ENCODE measurements at regions not wholly inside any gene's neighbourhood (a gene's known extent, or its start where the extent isn't known, plus 50 kb on each side); places are given as distances from the start of the nearest gene placed in this dataset.

- ChIA-PET POLR2A (no interaction called here), CTCF (interaction anchor here (1.1 kb wide), 1 partner anchor 10 kb away, joined by 3 read pairs; no protein-coding TSS in a partner anchor)
- Mint-ChIP-seq H3K27ac (no peak overlapping the region), H3K9me3 (ENCODE audit: insufficient read depth) (peaks cover 4% of the 10 kb centered on the region), H3K4me3 (no peak overlapping the region), H3K27me3 (peaks cover 22% of the 10 kb centered on the region), H3K4me1 (no peaks in the 10 kb centered on the region)
- Histone ChIP-seq H3K9me3 (ENCODE audit: control extremely low read depth in 1 of 3, control insufficient read depth in 2 of 3, insufficient read depth in 1 of 3, low read length in 2 of 3) (peaks cover 0 to 1% (median 0%) of the 10 kb centered on the region in 3 donors), H3K27ac (ENCODE audit: low read length in 2 of 2) (no peak overlapping the region), H4K20me1 (ENCODE audit: control insufficient read depth, insufficient read depth, low read length, poor library complexity, severe bottlenecking) (no peaks in the 10 kb centered on the region), H2AFZ (ENCODE audit: insufficient read depth, low read depth, low read length, poor library complexity, severe bottlenecking) (no peak overlapping the region), H3K36me3 (replicated peaks in 1 of 2; ENCODE audit: control extremely low read depth in 1 of 2, control insufficient read depth in 1 of 2, extremely low read depth in 1 of 2, insufficient read depth in 2 of 2, low read length in 1 of 2) (no peaks in the 10 kb centered on the region), H3K79me2 (ENCODE audit: control insufficient read depth, insufficient read depth, low read length) (no peaks in the 10 kb centered on the region), H3K27me3 (replicated peaks in 1 of 4; ENCODE audit: control extremely low read depth in 1 of 4, control insufficient read depth in 3 of 4, insufficient read depth in 4 of 4, low read length in 3 of 4) (no peaks in the 10 kb centered on the region), H3K4me3 (ENCODE audit: control extremely low read depth in 1 of 5, extremely low read depth in 1 of 5, insufficient read depth in 1 of 5, low read depth in 2 of 5, low read length in 4 of 5) (no peak overlapping the region), H3K4me2 (replicated peaks; ENCODE audit: low read depth, low read length, poor library complexity, severe bottlenecking) (no peak overlapping the region), H3K4me1 (ENCODE audit: control insufficient read depth in 2 of 2, insufficient read depth in 2 of 2, low read length in 2 of 2) (no peaks in the 10 kb centered on the region), H3K9ac (ENCODE audit: low read length) (no peak overlapping the region)
- no peak for TF ChIP-seq EZH2 (IDR thresholded peaks at IDR 0.05; ENCODE audit: borderline replicate concordance, insufficient read depth, low read depth, low read length, poor library complexity, severe bottlenecking)
- TF ChIP-seq CTCF (IDR thresholded peaks at IDR 0.05): no peak
- DNase-seq (no peak), ATAC-seq (ENCODE audit: low read depth) (no peak)
- WGBS (ENCODE audit: insufficient coverage): no CpG with 5 or more reads among the region's 1 CpG
- intact Hi-C loops (cut with micrococcal nuclease): no loop called here
These were observed 206.0 kb upstream of the DCN start for GRCh38 chr12:91388573-91388972.

DNA sequence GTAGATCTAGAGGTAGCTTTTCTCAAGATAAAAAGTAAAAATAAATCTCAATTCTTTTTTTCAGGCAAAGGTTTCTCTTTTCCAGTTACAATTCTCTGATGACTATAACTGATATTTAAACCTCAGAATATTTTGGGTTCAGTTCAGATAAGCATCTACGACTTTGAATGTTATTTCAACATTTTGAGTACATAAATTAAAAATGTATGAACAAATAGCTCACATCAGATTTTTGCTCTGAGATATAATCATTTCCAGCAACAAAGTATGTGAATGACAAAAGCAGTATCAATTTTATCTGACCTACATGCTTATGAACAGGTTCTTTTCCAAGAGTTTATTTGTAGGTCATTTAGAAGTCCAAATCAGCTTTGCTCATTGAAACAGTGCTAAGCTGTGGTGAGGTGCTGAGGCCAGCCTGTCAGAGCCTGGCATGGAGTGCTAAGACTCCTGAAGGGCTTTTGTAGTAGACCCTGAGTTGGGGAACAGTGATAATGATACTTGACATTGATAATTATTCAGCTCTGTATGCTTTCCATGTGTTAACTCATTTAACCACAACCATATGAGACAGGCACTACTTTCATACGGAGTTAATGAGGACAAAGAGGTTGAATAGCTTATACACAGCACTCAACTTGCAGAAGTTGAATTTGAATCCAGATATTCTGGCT is 205.0 kb upstream of the DCN start:
- TF ChIP-seq EZH2 (IDR thresholded peaks at IDR 0.05; ENCODE audit: borderline replicate concordance, insufficient read depth, low read depth, low read length, poor library complexity, severe bottlenecking) (no peak), CTCF (IDR thresholded peaks at IDR 0.05) (no peak)
- Histone ChIP-seq H3K4me3 (ENCODE audit: control extremely low read depth in 1 of 5, extremely low read depth in 1 of 5, insufficient read depth in 1 of 5, low read depth in 2 of 5, low read length in 4 of 5) (no peak overlapping the region), H3K9me3 (ENCODE audit: control extremely low read depth in 1 of 3, control insufficient read depth in 2 of 3, insufficient read depth in 1 of 3, low read length in 2 of 3) (peaks cover 0 to 1% (median 0%) of the 10 kb centered on the region in 3 donors), H3K79me2 (ENCODE audit: control insufficient read depth, insufficient read depth, low read length) (no peaks in the 10 kb centered on the region), H3K9ac (ENCODE audit: low read length) (no peak overlapping the region), H4K20me1 (ENCODE audit: control insufficient read depth, insufficient read depth, low read length, poor library complexity, severe bottlenecking) (no peaks in the 10 kb centered on the region), H3K4me1 (ENCODE audit: control insufficient read depth in 2 of 2, insufficient read depth in 2 of 2, low read length in 2 of 2) (no peaks in the 10 kb centered on the region), H3K27ac (ENCODE audit: low read length in 2 of 2) (no peak overlapping the region), H3K36me3 (replicated peaks in 1 of 2; ENCODE audit: control extremely low read depth in 1 of 2, control insufficient read depth in 1 of 2, extremely low read depth in 1 of 2, insufficient read depth in 2 of 2, low read length in 1 of 2) (no peaks in the 10 kb centered on the region), H3K27me3 (replicated peaks in 1 of 4; ENCODE audit: control extremely low read depth in 1 of 4, control insufficient read depth in 3 of 4, insufficient read depth in 4 of 4, low read length in 3 of 4) (no peaks in the 10 kb centered on the region), H3K4me2 (replicated peaks; ENCODE audit: low read depth, low read length, poor library complexity, severe bottlenecking) (no peak overlapping the region), H2AFZ (ENCODE audit: insufficient read depth, low read depth, low read length, poor library complexity, severe bottlenecking) (no peak overlapping the region)
- intact Hi-C loops (cut with micrococcal nuclease): no loop called here
- ATAC-seq (ENCODE audit: low read depth): no peak
- ChIA-PET POLR2A (interaction anchor here (0.7 kb wide), 1 partner anchor 1183 kb away, joined by 3 read pairs; no protein-coding TSS in a partner anchor), CTCF (interaction anchor here (0.6 to 1.3 kb wide), 3 partner anchors 11 to 161 kb away, joined by 3 to 4 read pairs (median 3); no protein-coding TSS in a partner anchor)
- peaks cover 2% of the 10 kb centered on the region for H3K9me3 Mint-ChIP-seq (ENCODE audit: insufficient read depth)
- H3K27me3 Mint-ChIP-seq: peaks cover 21% of the 10 kb centered on the region
- no peak overlapping the region for H3K4me3 Mint-ChIP-seq
- no peak overlapping the region for H3K27ac Mint-ChIP-seq
- H3K4me1 Mint-ChIP-seq: no peaks in the 10 kb centered on the region
- WGBS (ENCODE audit: insufficient coverage): no CpG with 5 or more reads among the region's 2 CpGs
- no peak for DNase-seq
